ENCODE measurements at regions not wholly inside any gene's neighbourhood (a gene's known extent, or its start where the extent isn't known, plus 50 kb on each side); places are given as distances from the start of the nearest gene placed in this dataset.

GRCh38 chr7:121810831-121811672 is 61.9 kb upstream of the PTPRZ1 start:
- Histone ChIP-seq H3K27me3 (ENCODE audit: control insufficient read depth, insufficient read depth, low read length) (no peaks in the 10 kb centered on the region), H3K4me1 (ENCODE audit: control insufficient read depth, insufficient read depth, low read length) (no peaks in the 10 kb centered on the region), H3K4me3 (ENCODE audit: low read length) (no peak overlapping the region), H3K36me3 (ENCODE audit: insufficient read depth, low read length) (no peaks in the 10 kb centered on the region), H3K4me2 (ENCODE audit: low read length) (no peak overlapping the region), H3K9ac (ENCODE audit: low read depth, low read length) (no peak overlapping the region), H3K9me3 (replicated peaks; ENCODE audit: low read length) (peaks cover 6% of the 10 kb centered on the region)

GRCh38 chr7:121807078-121807477 is 65.9 kb upstream of the PTPRZ1 start:
- no peaks in the 10 kb centered on the region for H3K36me3 ChIP-seq (ENCODE audit: insufficient read depth, low read length)
- H3K4me2 ChIP-seq (ENCODE audit: low read length) = no peak overlapping the region
- peaks cover 6% of the 10 kb centered on the region for H3K9me3 ChIP-seq (replicated peaks; ENCODE audit: low read length)
- H3K4me1 ChIP-seq (ENCODE audit: control insufficient read depth, insufficient read depth, low read length) = no peaks in the 10 kb centered on the region
- H3K9ac ChIP-seq (ENCODE audit: low read depth, low read length) = no peak overlapping the region
- no peaks in the 10 kb centered on the region for H3K27me3 ChIP-seq (ENCODE audit: control insufficient read depth, insufficient read depth, low read length)
- no peak overlapping the region for H3K4me3 ChIP-seq (ENCODE audit: low read length)

- Histone ChIP-seq H3K4me2 (ENCODE audit: low read length) (no peak overlapping the region), H3K27me3 (ENCODE audit: control insufficient read depth, insufficient read depth, low read length) (no peaks in the 10 kb centered on the region), H3K4me1 (ENCODE audit: control insufficient read depth, insufficient read depth, low read length) (no peaks in the 10 kb centered on the region), H3K36me3 (ENCODE audit: insufficient read depth, low read length) (no peaks in the 10 kb centered on the region), H3K9ac (ENCODE audit: low read depth, low read length) (no peak overlapping the region), H3K9me3 (replicated peaks; ENCODE audit: low read length) (peaks cover 6% of the 10 kb centered on the region), H3K4me3 (ENCODE audit: low read length) (no peak overlapping the region)
These were observed 69.9 kb upstream of the PTPRZ1 start for GRCh38 chr7:121803039-121803438.

- Histone ChIP-seq H3K4me1 (ENCODE audit: control insufficient read depth, insufficient read depth, low read length) (no peaks in the 10 kb centered on the region), H3K9me3 (replicated peaks; ENCODE audit: low read length) (no peaks in the 10 kb centered on the region), H3K9ac (ENCODE audit: low read depth, low read length) (no peak overlapping the region)
These were observed 71.9 kb upstream of the PTPRZ1 start for GRCh38 chr7:121800916-121801675.

GRCh38 chr7:121798896-121799295 is 74.1 kb upstream of the PTPRZ1 start:
- H3K4me3 ChIP-seq (ENCODE audit: low read length) = no peak overlapping the region
- H3K4me2 ChIP-seq (ENCODE audit: low read length) = no peak overlapping the region
- H3K9ac ChIP-seq (ENCODE audit: low read depth, low read length) = no peak overlapping the region
- H3K36me3 ChIP-seq (ENCODE audit: insufficient read depth, low read length) = no peaks in the 10 kb centered on the region
- H3K27me3 ChIP-seq (ENCODE audit: control insufficient read depth, insufficient read depth, low read length) = no peaks in the 10 kb centered on the region
- H3K9me3 ChIP-seq (replicated peaks; ENCODE audit: low read length) = no peaks in the 10 kb centered on the region
- H3K4me1 ChIP-seq (ENCODE audit: control insufficient read depth, insufficient read depth, low read length) = no peaks in the 10 kb centered on the region

More at GRCh38 chr7:121800916-121801675, 71.9 kb upstream of the PTPRZ1 start:
- H3K36me3 ChIP-seq (ENCODE audit: insufficient read depth, low read length) = no peaks in the 10 kb centered on the region
- H3K4me3 ChIP-seq (ENCODE audit: low read length) = no peak overlapping the region
- H3K27me3 ChIP-seq (ENCODE audit: control insufficient read depth, insufficient read depth, low read length) = no peaks in the 10 kb centered on the region
- H3K4me2 ChIP-seq (ENCODE audit: low read length) = no peak overlapping the region

- Histone ChIP-seq H3K9ac (ENCODE audit: low read depth, low read length) (no peak overlapping the region), H3K36me3 (ENCODE audit: insufficient read depth, low read length) (no peaks in the 10 kb centered on the region)
These were observed 74.5 kb upstream of the PTPRZ1 start for GRCh38 chr7:121798453-121798840.

GRCh38 chr7:121797657-121798452 is 75.1 kb upstream of the PTPRZ1 start:
- Histone ChIP-seq H3K4me2 (ENCODE audit: low read length) (no peak overlapping the region), H3K9ac (ENCODE audit: low read depth, low read length) (no peak overlapping the region), H3K4me3 (ENCODE audit: low read length) (no peak overlapping the region), H3K36me3 (ENCODE audit: insufficient read depth, low read length) (no peaks in the 10 kb centered on the region), H3K27me3 (ENCODE audit: control insufficient read depth, insufficient read depth, low read length) (no peaks in the 10 kb centered on the region), H3K4me1 (ENCODE audit: control insufficient read depth, insufficient read depth, low read length) (no peaks in the 10 kb centered on the region), H3K9me3 (replicated peaks; ENCODE audit: low read length) (no peaks in the 10 kb centered on the region)

More at GRCh38 chr7:121798453-121798840, 74.5 kb upstream of the PTPRZ1 start:
- no peak overlapping the region for H3K4me2 ChIP-seq (ENCODE audit: low read length)
- H3K4me3 ChIP-seq (ENCODE audit: low read length) = no peak overlapping the region
- H3K9me3 ChIP-seq (replicated peaks; ENCODE audit: low read length) = no peaks in the 10 kb centered on the region
- H3K4me1 ChIP-seq (ENCODE audit: control insufficient read depth, insufficient read depth, low read length) = no peaks in the 10 kb centered on the region
- no peaks in the 10 kb centered on the region for H3K27me3 ChIP-seq (ENCODE audit: control insufficient read depth, insufficient read depth, low read length)

GRCh38 chr7:121796936-121797656 is 75.9 kb upstream of the PTPRZ1 start:
- Histone ChIP-seq H3K4me1 (ENCODE audit: control insufficient read depth, insufficient read depth, low read length) (no peaks in the 10 kb centered on the region), H3K4me3 (ENCODE audit: low read length) (no peak overlapping the region), H3K36me3 (ENCODE audit: insufficient read depth, low read length) (no peaks in the 10 kb centered on the region), H3K4me2 (ENCODE audit: low read length) (no peak overlapping the region), H3K9me3 (replicated peaks; ENCODE audit: low read length) (no peaks in the 10 kb centered on the region), H3K27me3 (ENCODE audit: control insufficient read depth, insufficient read depth, low read length) (no peaks in the 10 kb centered on the region), H3K9ac (ENCODE audit: low read depth, low read length) (no peak overlapping the region)

- H3K4me2 ChIP-seq (ENCODE audit: low read length) = no peak overlapping the region
- H3K9ac ChIP-seq (ENCODE audit: low read depth, low read length) = no peak overlapping the region
- H3K36me3 ChIP-seq (ENCODE audit: insufficient read depth, low read length) = no peaks in the 10 kb centered on the region
- H3K4me3 ChIP-seq (ENCODE audit: low read length) = no peak overlapping the region
- no peaks in the 10 kb centered on the region for H3K27me3 ChIP-seq (ENCODE audit: control insufficient read depth, insufficient read depth, low read length)
- H3K4me1 ChIP-seq (ENCODE audit: control insufficient read depth, insufficient read depth, low read length) = no peaks in the 10 kb centered on the region
- H3K9me3 ChIP-seq (replicated peaks; ENCODE audit: low read length) = no peaks in the 10 kb centered on the region
These were observed 76.6 kb upstream of the PTPRZ1 start for GRCh38 chr7:121796381-121796780.

- Histone ChIP-seq H3K9ac (ENCODE audit: low read depth, low read length) (no peak overlapping the region), H3K4me1 (ENCODE audit: control insufficient read depth, insufficient read depth, low read length) (no peaks in the 10 kb centered on the region), H3K36me3 (ENCODE audit: insufficient read depth, low read length) (no peaks in the 10 kb centered on the region), H3K4me3 (ENCODE audit: low read length) (no peak overlapping the region), H3K4me2 (ENCODE audit: low read length) (no peak overlapping the region), H3K9me3 (replicated peaks; ENCODE audit: low read length) (no peaks in the 10 kb centered on the region), H3K27me3 (ENCODE audit: control insufficient read depth, insufficient read depth, low read length) (no peaks in the 10 kb centered on the region)
These were observed 77.2 kb upstream of the PTPRZ1 start for GRCh38 chr7:121795736-121796135.

- Histone ChIP-seq H3K4me1 (ENCODE audit: control insufficient read depth, insufficient read depth, low read length) (no peaks in the 10 kb centered on the region), H3K36me3 (ENCODE audit: insufficient read depth, low read length) (no peaks in the 10 kb centered on the region)
These were observed 79.2 kb upstream of the PTPRZ1 start for GRCh38 chr7:121793716-121794115.

More at GRCh38 chr7:121793716-121794115, 79.2 kb upstream of the PTPRZ1 start:
- no peaks in the 10 kb centered on the region for H3K27me3 ChIP-seq (ENCODE audit: control insufficient read depth, insufficient read depth, low read length)
- H3K4me2 ChIP-seq (ENCODE audit: low read length) = no peak overlapping the region
- no peaks in the 10 kb centered on the region for H3K9me3 ChIP-seq (replicated peaks; ENCODE audit: low read length)
- H3K9ac ChIP-seq (ENCODE audit: low read depth, low read length) = no peak overlapping the region
- no peak overlapping the region for H3K4me3 ChIP-seq (ENCODE audit: low read length)

Data from skeletal muscle satellite cell (primary cell).